ENCODE measurements at regions not wholly inside any gene's neighbourhood (a gene's known extent, or its start where the extent isn't known, plus 50 kb on each side); places are given as distances from the start of the nearest gene placed in this dataset.

- H3K4me3 ChIP-seq = no peak overlapping the region
- no peak overlapping the region for H3K27ac ChIP-seq
- TF ChIP-seq POLR2AphosphoS5 (IDR thresholded peaks at IDR 0.05; ENCODE audit: insufficient read depth in 1 of 2, low read depth in 1 of 2) (no peak), POLR2A (IDR thresholded peaks at IDR 0.05) (no peak)
- TF ChIP-seq, protein P1, sequence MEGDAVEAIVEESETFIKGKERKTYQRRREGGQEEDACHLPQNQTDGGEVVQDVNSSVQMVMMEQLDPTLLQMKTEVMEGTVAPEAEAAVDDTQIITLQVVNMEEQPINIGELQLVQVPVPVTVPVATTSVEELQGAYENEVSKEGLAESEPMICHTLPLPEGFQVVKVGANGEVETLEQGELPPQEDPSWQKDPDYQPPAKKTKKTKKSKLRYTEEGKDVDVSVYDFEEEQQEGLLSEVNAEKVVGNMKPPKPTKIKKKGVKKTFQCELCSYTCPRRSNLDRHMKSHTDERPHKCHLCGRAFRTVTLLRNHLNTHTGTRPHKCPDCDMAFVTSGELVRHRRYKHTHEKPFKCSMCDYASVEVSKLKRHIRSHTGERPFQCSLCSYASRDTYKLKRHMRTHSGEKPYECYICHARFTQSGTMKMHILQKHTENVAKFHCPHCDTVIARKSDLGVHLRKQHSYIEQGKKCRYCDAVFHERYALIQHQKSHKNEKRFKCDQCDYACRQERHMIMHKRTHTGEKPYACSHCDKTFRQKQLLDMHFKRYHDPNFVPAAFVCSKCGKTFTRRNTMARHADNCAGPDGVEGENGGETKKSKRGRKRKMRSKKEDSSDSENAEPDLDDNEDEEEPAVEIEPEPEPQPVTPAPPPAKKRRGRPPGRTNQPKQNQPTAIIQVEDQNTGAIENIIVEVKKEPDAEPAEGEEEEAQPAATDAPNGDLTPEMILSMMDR (IDR thresholded peaks at IDR 0.05) = no peak
- no peaks in the 10 kb centered on the region for H3K27me3 ChIP-seq
- H3K36me3 ChIP-seq = no peaks in the 10 kb centered on the region
- DNase-seq (ENCODE audit: extremely low spot score in 2 of 2) = no peak
- no peaks in the 10 kb centered on the region for H3K4me1 ChIP-seq
- intact Hi-C loops (cut with DNase I) = no loop called here
- H3K9me3 ChIP-seq = no peaks in the 10 kb centered on the region
These were observed 117.3 kb downstream of the NKX6-1 start for GRCh38 chr4:84381759-84382158.

DNA sequence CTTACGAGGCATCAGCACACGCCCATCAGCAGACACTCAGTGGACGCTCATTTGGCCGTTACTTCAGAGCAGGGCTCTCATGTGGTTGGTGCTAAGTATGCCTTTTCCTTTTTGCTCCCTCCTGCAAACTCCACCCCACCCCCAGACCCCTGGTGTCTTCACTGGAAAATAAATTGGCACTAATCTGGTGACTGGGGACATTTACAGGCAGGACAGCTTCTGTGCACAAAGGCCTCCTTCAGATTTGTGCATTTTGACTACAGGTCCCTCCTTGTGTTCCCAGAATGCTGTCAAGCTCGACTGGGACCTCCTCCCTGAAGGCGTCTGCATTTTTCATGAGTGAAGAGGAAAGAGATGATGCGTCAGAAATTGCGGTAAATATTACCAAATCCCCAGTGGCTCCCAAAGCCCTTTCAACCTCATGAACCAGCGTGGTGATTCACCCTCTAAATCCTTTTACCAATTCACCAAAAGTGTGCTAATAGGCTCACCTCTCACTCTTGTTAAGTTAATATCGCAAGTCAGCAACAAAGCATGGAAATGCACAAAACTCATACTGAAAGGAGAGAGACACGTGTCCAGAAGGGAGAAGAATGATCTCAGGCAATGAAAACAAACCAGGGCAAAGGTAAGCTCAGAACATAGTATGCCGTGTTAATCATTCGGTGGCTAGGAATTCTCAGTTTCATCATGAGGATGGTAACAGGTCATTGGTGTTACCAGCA lies 119.0 kb downstream of the NKX6-1 start:
- Histone ChIP-seq H3K4me1 (no peaks in the 10 kb centered on the region), H3K4me3 (no peak overlapping the region), H3K36me3 (no peaks in the 10 kb centered on the region), H3K9me3 (no peaks in the 10 kb centered on the region), H3K27ac (no peak overlapping the region), H3K27me3 (no peaks in the 10 kb centered on the region)
- intact Hi-C loops (cut with DNase I) = no loop called here
- TF ChIP-seq, protein P1 (IDR thresholded peaks at IDR 0.05) = no peak
- TF ChIP-seq POLR2A (IDR thresholded peaks at IDR 0.05) = no peak
- no peak for TF ChIP-seq POLR2AphosphoS5 (IDR thresholded peaks at IDR 0.05; ENCODE audit: insufficient read depth in 1 of 2, low read depth in 1 of 2)
- DNase-seq (ENCODE audit: extremely low spot score in 2 of 2) = no peak

- Histone ChIP-seq H3K9me3 (no peaks in the 10 kb centered on the region), H3K27ac (no peak overlapping the region), H3K4me3 (no peak overlapping the region), H3K36me3 (no peaks in the 10 kb centered on the region), H3K27me3 (no peaks in the 10 kb centered on the region), H3K4me1 (no peaks in the 10 kb centered on the region)
- intact Hi-C loops (cut with DNase I) = no loop called here
- no peak for TF ChIP-seq POLR2A (IDR thresholded peaks at IDR 0.05)
- TF ChIP-seq POLR2AphosphoS5 (IDR thresholded peaks at IDR 0.05; ENCODE audit: insufficient read depth in 1 of 2, low read depth in 1 of 2) = no peak
- TF ChIP-seq, protein P1 (IDR thresholded peaks at IDR 0.05) = no peak
- DNase-seq (ENCODE audit: extremely low spot score in 2 of 2) = no peak
These were observed 120.1 kb downstream of the NKX6-1 start for GRCh38 chr4:84378983-84379382.

DNA sequence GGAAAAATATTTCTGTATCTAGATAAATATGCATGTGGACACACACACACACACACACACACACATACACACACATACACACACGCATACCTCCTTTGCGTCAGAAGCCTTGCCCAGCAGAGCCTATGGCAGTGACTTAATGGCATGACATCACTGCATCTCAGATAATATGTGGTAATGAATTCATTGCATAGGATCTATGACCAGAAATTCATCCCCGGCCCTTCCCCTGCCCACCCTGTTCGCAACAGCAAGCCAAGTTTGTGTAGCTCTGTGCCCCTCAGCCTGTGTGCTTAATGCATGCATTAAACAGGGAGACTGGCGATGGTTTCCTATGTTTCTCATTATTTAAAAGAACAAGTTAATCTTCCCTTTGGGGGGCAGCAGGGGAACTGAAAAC lies 120.7 kb downstream of the NKX6-1 start:
- H3K27ac ChIP-seq = no peak overlapping the region
- TF ChIP-seq, protein P1 (IDR thresholded peaks at IDR 0.05) = no peak
- TF ChIP-seq POLR2A (IDR thresholded peaks at IDR 0.05) = no peak
- no peak for TF ChIP-seq POLR2AphosphoS5 (IDR thresholded peaks at IDR 0.05; ENCODE audit: insufficient read depth in 1 of 2, low read depth in 1 of 2)
- no peaks in the 10 kb centered on the region for H3K4me1 ChIP-seq
- no peaks in the 10 kb centered on the region for H3K36me3 ChIP-seq
- intact Hi-C loops (cut with DNase I) = no loop called here
- H3K27me3 ChIP-seq = no peaks in the 10 kb centered on the region
- DNase-seq (ENCODE audit: extremely low spot score in 2 of 2) = no peak
- H3K4me3 ChIP-seq = no peak overlapping the region
- no peaks in the 10 kb centered on the region for H3K9me3 ChIP-seq

DNA sequence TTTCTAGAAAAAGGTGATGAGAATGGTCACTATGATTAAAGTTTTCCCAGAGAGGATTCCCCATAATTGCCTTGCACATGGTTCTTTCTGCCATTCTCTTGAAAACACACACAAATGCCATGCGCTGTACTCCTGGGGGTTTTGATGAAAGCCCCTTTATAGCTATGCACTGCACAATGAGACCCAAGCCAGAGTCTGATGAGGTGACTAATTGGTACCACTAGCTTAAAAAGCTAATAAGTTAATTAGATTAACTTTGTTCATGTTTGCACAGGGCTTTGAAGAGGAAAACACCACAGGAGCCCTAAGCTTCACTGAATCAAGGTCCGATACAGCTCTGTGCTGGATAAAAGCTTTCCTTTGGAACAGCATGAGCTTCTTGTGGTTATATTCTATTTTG lies 132.2 kb downstream of the NKX6-1 start:
- TF ChIP-seq POLR2AphosphoS5 (IDR thresholded peaks at IDR 0.05; ENCODE audit: insufficient read depth in 1 of 2, low read depth in 1 of 2) (no peak), POLR2A (IDR thresholded peaks at IDR 0.05) (no peak)
- TF ChIP-seq, protein P1 (IDR thresholded peaks at IDR 0.05) = no peak
- intact Hi-C loops (cut with DNase I) = no loop called here
- H3K4me1 ChIP-seq = no peaks in the 10 kb centered on the region

More for the DNA sequence above, 132.2 kb downstream of the NKX6-1 start:
- Histone ChIP-seq H3K27ac (no peak overlapping the region), H3K27me3 (no peaks in the 10 kb centered on the region), H3K36me3 (no peaks in the 10 kb centered on the region), H3K9me3 (no peaks in the 10 kb centered on the region), H3K4me3 (no peak overlapping the region)
- no peak for DNase-seq (ENCODE audit: extremely low spot score in 2 of 2)

Data from vagina (tissue), 2 donors.